Endothelial cell of umbilical vein (primary cell): ENCODE measurements at regions not wholly inside any gene's neighbourhood (a gene's known extent, or its start where the extent isn't known, plus 50 kb on each side); places are given as distances from the start of the nearest gene placed in this dataset.

Experiments used
- BruUV-seq: library from RNA; stranded (reverse); fragments of 400-500 nt; replicated peaks from 2 replicates; lab custom pipeline; 2021; lab: Mats Ljungman, UMichigan
- CTCF ChIA-PET: fragments of 300-600, 350-600 bp; sonication (Branson Sonifier 250); formaldehyde crosslinking; loops from one replicate; lab custom pipeline; 2021; ENCODE audit warnings: antibody characterized with exemption, inconsistent platforms; lab: Charles Lee
- POLR2A ChIA-PET: fragments of 300-600, 350-600 bp; sonication (Branson Sonifier 250); formaldehyde crosslinking; loops from one replicate; lab custom pipeline; 2021; ENCODE audit warnings: antibody characterized with exemption, inconsistent platforms; lab: Charles Lee
- DNase-seq: peaks from one replicate; pipeline ENCODE4 v3.0.0-alpha.2; 2011; ENCODE audit warnings: low read depth, low spot score
- FAIRE-seq: peaks from 2 replicates; lab custom pipeline; 2011; peaks lifted over from hg19 to GRCh38; lab: Jason Lieb, UNC
- H2AFZ ChIP-seq: 2 replicates; pipeline ENCODE4 v1.6.0; 2012; ENCODE audit warnings: low read depth, low read length, control low read depth, inconsistent platforms
- H3K27ac ChIP-seq: 2 replicates; pipeline ENCODE4 v1.5.1; 2011; ENCODE audit warnings: low read depth, mild to moderate bottlenecking, control low read depth, low read length, moderate library complexity; ENCODE audit not compliant: insufficient read depth
- H3K27me3 ChIP-seq, 2 experiments: 2 replicates each; pipeline versions ENCODE4 v1.6.0 to v1.6.1; 2011; ENCODE audit warnings: low read length in 2 of 2, mixed read lengths in 1 of 2; ENCODE audit not compliant: control insufficient read depth in 2 of 2, insufficient read depth in 2 of 2
- H3K36me3 ChIP-seq, 2 experiments: 2 replicates in 1 of 2; 3 replicates in 1 of 2; pipeline ENCODE4 v1.5.1; 2011; ENCODE audit warnings: low read length in 2 of 2, mild to moderate bottlenecking in 1 of 2, moderate library complexity in 1 of 2; ENCODE audit not compliant: control insufficient read depth in 2 of 2, insufficient read depth in 2 of 2; ENCODE audit errors: extremely low read depth in 1 of 2
- H3K4me1 ChIP-seq: 3 replicates; pipeline ENCODE4 v1.5.1; 2011; ENCODE audit warnings: mild to moderate bottlenecking, low read length; ENCODE audit not compliant: control insufficient read depth, insufficient read depth; ENCODE audit errors: extremely low read depth
- H3K4me2 ChIP-seq: 2 replicates; pipeline ENCODE4 v1.6.1; 2011; ENCODE audit warnings: low read length, control low read depth, mixed read lengths; ENCODE audit not compliant: insufficient read depth
- H3K4me3 ChIP-seq, 3 experiments: fragments of 200-600 bp in 1 of 3; sonication (generic), shearing (Covaris generic) in 1 of 3; replicated peaks in 1 of 3; 2 replicates each; pipeline ENCODE4 v1.5.1; 2011 to 2016; ENCODE audit warnings: control low read depth in 3 of 3, low read length in 3 of 3, mild to moderate bottlenecking in 2 of 3, inconsistent platforms in 1 of 3, low read depth in 1 of 3, moderate library complexity in 1 of 3; ENCODE audit not compliant: insufficient read depth in 1 of 3
- H3K79me2 ChIP-seq: 2 replicates; pipeline ENCODE4 v1.6.0; 2012; ENCODE audit warnings: low read length, inconsistent platforms; ENCODE audit not compliant: control insufficient read depth, insufficient read depth
- H3K9ac ChIP-seq: replicated peaks from 2 replicates; pipeline ENCODE3; 2011; ENCODE audit warnings: low read length, control low read depth; ENCODE audit not compliant: insufficient read depth; ENCODE audit errors: extremely low read depth
- H3K9me1 ChIP-seq: replicated peaks from 3 replicates; pipeline ENCODE4 v1.6.0; 2011; ENCODE audit warnings: mild to moderate bottlenecking, low read length; ENCODE audit not compliant: control insufficient read depth, insufficient read depth; ENCODE audit errors: extremely low read depth
- H3K9me3 ChIP-seq: replicated peaks from 2 replicates; pipeline ENCODE4 v1.5.1; 2012; ENCODE audit warnings: low read length, inconsistent platforms; ENCODE audit not compliant: control insufficient read depth, insufficient read depth
- H4K20me1 ChIP-seq: replicated peaks from 2 replicates; pipeline ENCODE3; 2011; ENCODE audit warnings: mild to moderate bottlenecking, low read length; ENCODE audit not compliant: control insufficient read depth, insufficient read depth; ENCODE audit errors: extremely low read depth
- CTCF ChIP-seq, 2 donors: IDR thresholded peaks; 1 replicate in 1 of 2; 2 replicates in 1 of 2; pipeline ENCODE4 v1.5.1; 2011; ENCODE audit warnings: low read length in 2 of 2, mild to moderate bottlenecking in 2 of 2, moderate library complexity in 2 of 2, control low read depth in 1 of 2, inconsistent platforms in 1 of 2, low read depth in 1 of 2; ENCODE audit not compliant: insufficient read depth in 1 of 2; ENCODE audit errors: extremely low read depth in 1 of 2
- EZH2 ChIP-seq: IDR thresholded peaks from 2 replicates; pipeline ENCODE4 v1.6.1; 2012; ENCODE audit warnings: borderline replicate concordance, low read depth, mild to moderate bottlenecking, moderate library complexity, low read length, inconsistent platforms; ENCODE audit not compliant: severe bottlenecking
- FOS ChIP-seq: IDR thresholded peaks from 2 replicates; pipeline ENCODE4 v1.6.1; 2011; ENCODE audit warnings: mild to moderate bottlenecking, low read length, moderate library complexity, borderline replicate concordance; ENCODE audit not compliant: insufficient read depth
- GATA2 ChIP-seq: IDR thresholded peaks from 2 replicates; pipeline ENCODE4 v1.7.0; 2011; ENCODE audit warnings: low read depth, mild to moderate bottlenecking, moderate library complexity, mixed read lengths, low read length; ENCODE audit not compliant: insufficient read length, insufficient read depth
- JUN ChIP-seq: IDR thresholded peaks from 2 replicates; pipeline ENCODE4 v1.6.1; 2011; ENCODE audit warnings: borderline replicate concordance, low read depth; ENCODE audit not compliant: insufficient read length, insufficient read depth
- MAX ChIP-seq: IDR thresholded peaks from 2 replicates; pipeline ENCODE4 v1.6.1; 2011; ENCODE audit not compliant: insufficient read depth, insufficient read length
- MYC ChIP-seq: IDR thresholded peaks from one replicate; pipeline ENCODE4 v1.6.1; 2011; ENCODE audit warnings: mild to moderate bottlenecking, low read depth, low read length
- POLR2A ChIP-seq: IDR thresholded peaks from 2 replicates; pipeline ENCODE4 v1.6.1; 2012; ENCODE audit warnings: low read depth, mild to moderate bottlenecking, control low read depth, low read length
- POLR2AphosphoS5 ChIP-seq: IDR thresholded peaks from 2 replicates; pipeline ENCODE4 v1.6.1; 2012; ENCODE audit warnings: low read depth, mild to moderate bottlenecking, control low read depth, low read length, moderate library complexity; ENCODE audit not compliant: insufficient read depth
- dilution Hi-C: fragments of 300-500 bp; cut with MboI; formaldehyde crosslinking; loops from one replicate; pipeline ENCODE4 v1.15.0; 2019; ENCODE audit warnings: low sequenced_read_pairs; ENCODE audit not compliant: extremely low pct_ligation_motif_present
- intact Hi-C: fragments of 100-400 bp; cut with micrococcal nuclease; formaldehyde crosslinking; loops from one replicate; pipeline ENCODE4 v1.10.0; 2022

GRCh38 chr6:14861491-14861943, 384.4 kb upstream of the JARID2 start:
- no peak overlapping the region for H2AFZ ChIP-seq
- no peak overlapping the region for H3K27ac ChIP-seq
- dilution Hi-C loops, result no loop called here
- no peaks in the 10 kb centered on the region for H3K79me2 ChIP-seq
- no peaks in the 10 kb centered on the region for H4K20me1 ChIP-seq
- no peaks in the 10 kb centered on the region for H3K4me1 ChIP-seq
- no peak for TF ChIP-seq POLR2AphosphoS5
- TF ChIP-seq CTCF (IDR thresholded peaks at IDR 0.05; ENCODE audit: extremely low read depth in 1 of 2, insufficient read depth in 1 of 2, low read depth in 1 of 2, low read length in 2 of 2), result no peak
- no peak for TF ChIP-seq MYC
- no peak for TF ChIP-seq GATA2
- no peak for TF ChIP-seq MAX
- TF ChIP-seq FOS, result no peak
- no peak for TF ChIP-seq JUN
- no peak for TF ChIP-seq EZH2
- no peak for TF ChIP-seq POLR2A
- ChIA-PET POLR2A (no interaction called here), CTCF (no interaction called here)
- no peak for FAIRE-seq
- no peak overlapping the region for H3K9ac ChIP-seq
- intact Hi-C loops, result no loop called here
- no peak overlapping the region for H3K4me3 ChIP-seq
- H3K4me2 ChIP-seq, result no peak overlapping the region
- no peak for DNase-seq
- no TSS peak for BruUV-seq
- H3K27me3 ChIP-seq, result no peaks in the 10 kb centered on the region
- no peaks in the 10 kb centered on the region for H3K9me1 ChIP-seq
- H3K36me3 ChIP-seq, result no peaks in the 10 kb centered on the region
- no peaks in the 10 kb centered on the region for H3K9me3 ChIP-seq
